GM23338 (cell line): ENCODE measurements at regions not wholly inside any gene's neighbourhood (a gene's known extent, or its start where the extent isn't known, plus 50 kb on each side); places are given as distances from the start of the nearest gene placed in this dataset.

Experiments used
- ATAC-seq: fragments of 200-7000 bp; cut with Tn5 transposase; 3 replicates; pipeline ENCODE4 v1.9.1; 2020
- DNase-seq: peaks from one replicate; pipeline ENCODE4 v3.0.0-alpha.2; 2015; ENCODE audit warnings: low spot score
- H2AFZ ChIP-seq: fragments of 200-600 bp; sonication (generic); 2 replicates; pipeline ENCODE4 v1.8.0; 2016; ENCODE audit warnings: antibody characterized with exemption, mild to moderate bottlenecking, moderate library complexity
- H3F3A ChIP-seq: fragments of 200-600 bp; sonication (generic); replicated peaks from 2 replicates; pipeline ENCODE4 v1.8.0; 2017; ENCODE audit warnings: antibody characterized with exemption, mixed run types, low read depth
- H3K27ac ChIP-seq: fragments of 200-600 bp; sonication (generic); 2 replicates; pipeline ENCODE4 v1.6.1; 2016; ENCODE audit warnings: low read depth
- H3K27me3 ChIP-seq: fragments of 200-600 bp; sonication (generic); 2 replicates; pipeline ENCODE4 v1.8.0; 2016; ENCODE audit warnings: mild to moderate bottlenecking, mixed run types, moderate library complexity; ENCODE audit not compliant: insufficient read depth
- H3K36me3 ChIP-seq: fragments of 200-600 bp; sonication (generic); 2 replicates; pipeline ENCODE4 v1.8.0; 2016; ENCODE audit warnings: mild to moderate bottlenecking; ENCODE audit not compliant: insufficient read depth
- H3K4me1 ChIP-seq: fragments of 200-600 bp; sonication (generic); 2 replicates; pipeline ENCODE4 v1.8.0; 2016; ENCODE audit warnings: mild to moderate bottlenecking, moderate library complexity; ENCODE audit not compliant: insufficient read depth
- H3K4me2 ChIP-seq: fragments of 200-600 bp; sonication (generic); 2 replicates; pipeline ENCODE4 v1.7.1; 2017; ENCODE audit warnings: mixed run types
- H3K4me3 ChIP-seq: fragments of 200-600 bp; sonication (generic); 2 replicates; pipeline ENCODE4 v1.6.1; 2016; ENCODE audit warnings: mixed run types
- H3K79me2 ChIP-seq: fragments of 200-600 bp; sonication (generic); replicated peaks from 2 replicates; pipeline ENCODE4 v1.8.0; 2017; ENCODE audit warnings: mild to moderate bottlenecking; ENCODE audit not compliant: insufficient read depth
- H3K9me2 ChIP-seq: fragments of 200-600 bp; sonication (generic); 2 replicates; pipeline ENCODE4 v1.8.0; 2017; ENCODE audit not compliant: insufficient read depth
- H4K20me1 ChIP-seq: fragments of 200-600 bp; sonication (generic); replicated peaks from 2 replicates; pipeline ENCODE4 v1.8.0; 2017; ENCODE audit warnings: mild to moderate bottlenecking; ENCODE audit not compliant: insufficient read depth
- H3K27ac Mint-ChIP-seq: 2 replicates; pipeline ENCODE4 v1.8.0; 2020; ENCODE audit warnings: inconsistent platforms, mild to moderate bottlenecking, moderate library complexity, mixed read lengths
- H3K27me3 Mint-ChIP-seq: 3 replicates; pipeline ENCODE4 v1.8.0; 2022; ENCODE audit warnings: low read depth, mild to moderate bottlenecking, moderate library complexity, mixed read lengths, inconsistent platforms; ENCODE audit not compliant: insufficient read depth, poor library complexity
- H3K36me3 Mint-ChIP-seq: 3 replicates; pipeline ENCODE4 v1.8.0; 2021; ENCODE audit warnings: low read depth, mild to moderate bottlenecking, inconsistent platforms, moderate library complexity, mixed read lengths
- H3K4me1 Mint-ChIP-seq: 3 replicates; pipeline ENCODE4 v1.8.0; 2020; ENCODE audit warnings: mild to moderate bottlenecking, inconsistent platforms, mixed read lengths
- H3K4me3 Mint-ChIP-seq: 3 replicates; pipeline ENCODE4 v1.8.0; 2021; ENCODE audit warnings: moderate library complexity, mild to moderate bottlenecking, inconsistent platforms, mixed read lengths
- H3K9me3 Mint-ChIP-seq: 3 replicates; pipeline ENCODE4 v1.8.0; 2020; ENCODE audit warnings: moderate library complexity, mild to moderate bottlenecking, inconsistent platforms, mixed read lengths
- CREB1 ChIP-seq: fragments of 250-450 bp; sonication (Bioruptor Pico); IDR thresholded peaks from 2 replicates; pipeline ENCODE4 v1.5.0; 2020; ENCODE audit warnings: low read depth, mild to moderate bottlenecking, moderate library complexity
- EZH2phosphoT487 ChIP-seq: fragments of 200-600 bp; sonication (generic); IDR thresholded peaks from one replicate; pipeline ENCODE4 v1.8.1; 2018; ENCODE audit warnings: antibody characterized with exemption; ENCODE audit not compliant: unreplicated experiment
- NANOG ChIP-seq: IDR thresholded peaks from 2 replicates; pipeline ENCODE4 v1.6.1; 2016; ENCODE audit warnings: antibody characterized with exemption, borderline replicate concordance
- POLR2AphosphoS5 ChIP-seq: IDR thresholded peaks from 2 replicates; pipeline ENCODE4 v1.6.1; 2016; ENCODE audit warnings: antibody characterized with exemption, low read depth
- STAT1 ChIP-seq: IDR thresholded peaks from one replicate; pipeline ENCODE4 v1.6.1; 2016; ENCODE audit warnings: antibody characterized with exemption; ENCODE audit not compliant: unreplicated experiment
- ZNF331 ChIP-seq: fragments of 250-450 bp; sonication (Bioruptor Pico); IDR thresholded peaks from 2 replicates; pipeline ENCODE4 v1.5.0; 2020; ENCODE audit warnings: low read depth, mild to moderate bottlenecking, moderate library complexity
- TF ChIP-seq, protein P1 (sequence below): IDR thresholded peaks from 2 replicates; pipeline ENCODE4 v1.6.1; 2016; ENCODE audit warnings: antibody characterized with exemption
- TF ChIP-seq, protein P2 (sequence below): IDR thresholded peaks from one replicate; pipeline ENCODE4 v1.6.1; 2018; ENCODE audit warnings: antibody characterized with exemption; ENCODE audit not compliant: unreplicated experiment

DNA sequence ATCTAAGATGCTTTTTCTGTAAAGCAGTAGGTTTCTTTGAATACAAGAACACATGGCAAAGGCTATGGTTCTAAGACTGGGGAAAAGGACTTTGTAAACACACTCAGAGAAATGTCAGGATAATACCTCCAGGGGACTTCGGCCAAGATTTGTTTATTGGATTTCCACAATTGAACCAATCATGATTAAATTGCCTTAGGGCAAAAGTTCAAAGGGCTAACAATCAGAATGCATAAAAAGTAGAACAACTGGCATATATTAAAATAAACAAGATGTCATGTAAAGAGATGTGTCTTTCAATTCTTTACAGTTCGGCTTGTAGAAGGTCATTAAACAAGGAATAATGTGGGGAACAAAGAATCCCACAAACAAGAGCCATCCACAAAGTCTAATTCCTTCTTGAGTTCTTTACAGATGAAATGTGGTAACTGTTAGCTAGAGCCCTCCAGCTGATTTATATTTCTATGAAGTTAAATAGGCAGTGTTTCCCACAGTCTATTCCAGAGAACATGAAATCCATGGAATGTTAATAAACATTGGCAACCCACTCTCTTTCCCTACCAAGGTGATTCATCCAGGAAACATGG is 565.5 kb downstream of the ZNF608 start:
- DNase-seq: no peak

DNA sequence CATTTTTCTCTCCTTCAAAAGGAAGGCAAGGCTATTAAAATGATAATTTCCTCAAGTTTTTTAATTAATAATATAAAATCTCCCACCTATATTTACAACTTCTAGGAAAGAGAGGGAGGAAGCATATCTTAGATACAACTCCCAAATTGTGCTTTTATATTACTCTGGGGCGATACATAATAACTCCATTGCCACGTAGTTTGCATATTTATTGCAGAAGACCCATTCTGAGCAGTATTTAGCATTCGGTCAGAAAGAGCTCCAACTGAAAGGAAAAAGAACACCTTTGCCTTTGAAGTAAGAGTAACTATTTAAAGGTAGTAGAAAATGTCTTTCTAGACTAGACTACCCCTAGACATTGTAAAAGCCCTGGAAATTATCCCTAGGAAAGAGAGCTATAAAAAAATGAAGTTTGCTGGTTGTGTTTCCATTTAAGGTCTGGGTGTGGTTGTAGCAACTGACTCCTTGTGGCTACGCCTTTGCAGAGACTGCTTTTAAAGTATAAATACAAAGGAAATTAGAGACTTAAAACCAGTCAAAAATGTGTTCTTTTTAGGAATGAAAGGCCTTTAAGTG is 566.1 kb downstream of the ZNF608 start:
- Mint-ChIP-seq H3K9me3 (peaks cover 19% of the 10 kb centered on the region), H3K36me3 (peaks cover 22% of the 10 kb centered on the region; the same call in 2 of the 3 replicates), H3K27me3 (no peaks in the 10 kb centered on the region), H3K4me3 (no peak overlapping the region), H3K27ac (no peak overlapping the region), H3K4me1 (no peaks in the 10 kb centered on the region)
- no peaks in the 10 kb centered on the region for H3K79me2 ChIP-seq
- no peaks in the 10 kb centered on the region for H3K27me3 ChIP-seq
- DNase-seq: no peak
- H4K20me1 ChIP-seq: no peaks in the 10 kb centered on the region
- H3K27ac ChIP-seq: no peak overlapping the region
- H3K4me1 ChIP-seq: peaks cover 9% of the 10 kb centered on the region; the same call in 1 of the 2 replicates
- no peaks in the 10 kb centered on the region for H3K36me3 ChIP-seq
- no peaks in the 10 kb centered on the region; the same call in 1 of the 2 replicates for H3K9me2 ChIP-seq
- ATAC-seq: no peak
- peak overlapping the region; percentile 48; the same call in 1 of the 2 replicates for H2AFZ ChIP-seq
- H3F3A ChIP-seq: no peaks in the 10 kb centered on the region
- H3K4me3 ChIP-seq: no peak overlapping the region
- H3K4me2 ChIP-seq: no peak overlapping the region
- no peak for TF ChIP-seq POLR2AphosphoS5
- TF ChIP-seq EZH2phosphoT487: no peak
- TF ChIP-seq, protein P1, sequence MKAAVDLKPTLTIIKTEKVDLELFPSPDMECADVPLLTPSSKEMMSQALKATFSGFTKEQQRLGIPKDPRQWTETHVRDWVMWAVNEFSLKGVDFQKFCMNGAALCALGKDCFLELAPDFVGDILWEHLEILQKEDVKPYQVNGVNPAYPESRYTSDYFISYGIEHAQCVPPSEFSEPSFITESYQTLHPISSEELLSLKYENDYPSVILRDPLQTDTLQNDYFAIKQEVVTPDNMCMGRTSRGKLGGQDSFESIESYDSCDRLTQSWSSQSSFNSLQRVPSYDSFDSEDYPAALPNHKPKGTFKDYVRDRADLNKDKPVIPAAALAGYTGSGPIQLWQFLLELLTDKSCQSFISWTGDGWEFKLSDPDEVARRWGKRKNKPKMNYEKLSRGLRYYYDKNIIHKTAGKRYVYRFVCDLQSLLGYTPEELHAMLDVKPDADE: no peak
- TF ChIP-seq CREB1 (CRISPR knock-in tag): no peak
- TF ChIP-seq ZNF331 (CRISPR knock-in tag): no peak
- no peak for TF ChIP-seq NANOG

More for the DNA sequence above, 565.5 kb downstream of the ZNF608 start:
- no peaks in the 10 kb centered on the region for H3K4me1 Mint-ChIP-seq
- ATAC-seq: no peak
- no peak overlapping the region for H3K27ac ChIP-seq
- H3K4me2 ChIP-seq: no peak overlapping the region
- no peak for TF ChIP-seq ZNF331 (CRISPR knock-in tag)
- TF ChIP-seq, protein P2, sequence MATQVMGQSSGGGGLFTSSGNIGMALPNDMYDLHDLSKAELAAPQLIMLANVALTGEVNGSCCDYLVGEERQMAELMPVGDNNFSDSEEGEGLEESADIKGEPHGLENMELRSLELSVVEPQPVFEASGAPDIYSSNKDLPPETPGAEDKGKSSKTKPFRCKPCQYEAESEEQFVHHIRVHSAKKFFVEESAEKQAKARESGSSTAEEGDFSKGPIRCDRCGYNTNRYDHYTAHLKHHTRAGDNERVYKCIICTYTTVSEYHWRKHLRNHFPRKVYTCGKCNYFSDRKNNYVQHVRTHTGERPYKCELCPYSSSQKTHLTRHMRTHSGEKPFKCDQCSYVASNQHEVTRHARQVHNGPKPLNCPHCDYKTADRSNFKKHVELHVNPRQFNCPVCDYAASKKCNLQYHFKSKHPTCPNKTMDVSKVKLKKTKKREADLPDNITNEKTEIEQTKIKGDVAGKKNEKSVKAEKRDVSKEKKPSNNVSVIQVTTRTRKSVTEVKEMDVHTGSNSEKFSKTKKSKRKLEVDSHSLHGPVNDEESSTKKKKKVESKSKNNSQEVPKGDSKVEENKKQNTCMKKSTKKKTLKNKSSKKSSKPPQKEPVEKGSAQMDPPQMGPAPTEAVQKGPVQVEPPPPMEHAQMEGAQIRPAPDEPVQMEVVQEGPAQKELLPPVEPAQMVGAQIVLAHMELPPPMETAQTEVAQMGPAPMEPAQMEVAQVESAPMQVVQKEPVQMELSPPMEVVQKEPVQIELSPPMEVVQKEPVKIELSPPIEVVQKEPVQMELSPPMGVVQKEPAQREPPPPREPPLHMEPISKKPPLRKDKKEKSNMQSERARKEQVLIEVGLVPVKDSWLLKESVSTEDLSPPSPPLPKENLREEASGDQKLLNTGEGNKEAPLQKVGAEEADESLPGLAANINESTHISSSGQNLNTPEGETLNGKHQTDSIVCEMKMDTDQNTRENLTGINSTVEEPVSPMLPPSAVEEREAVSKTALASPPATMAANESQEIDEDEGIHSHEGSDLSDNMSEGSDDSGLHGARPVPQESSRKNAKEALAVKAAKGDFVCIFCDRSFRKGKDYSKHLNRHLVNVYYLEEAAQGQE: no peak
- TF ChIP-seq STAT1: no peak
- no peak for TF ChIP-seq CREB1 (CRISPR knock-in tag)
- peaks cover 19% of the 10 kb centered on the region for H3K9me3 Mint-ChIP-seq
- H3K36me3 Mint-ChIP-seq: peaks cover 21% of the 10 kb centered on the region; the same call in 2 of the 3 replicates
- H3K27me3 ChIP-seq: no peaks in the 10 kb centered on the region
- peaks cover 9% of the 10 kb centered on the region; the same call in 1 of the 2 replicates for H3K4me1 ChIP-seq
- H3K9me2 ChIP-seq: no peaks in the 10 kb centered on the region; the same call in 1 of the 2 replicates
- no peak overlapping the region for H3K4me3 ChIP-seq
- no peaks in the 10 kb centered on the region for H3K27me3 Mint-ChIP-seq
- H3K79me2 ChIP-seq: no peaks in the 10 kb centered on the region
- H4K20me1 ChIP-seq: no peaks in the 10 kb centered on the region
- no peak overlapping the region for H3K4me3 Mint-ChIP-seq
- peak overlapping the region; percentile 48; the same call in 1 of the 2 replicates for H2AFZ ChIP-seq
- H3K36me3 ChIP-seq: no peaks in the 10 kb centered on the region
- no peaks in the 10 kb centered on the region for H3F3A ChIP-seq
- H3K27ac Mint-ChIP-seq: no peak overlapping the region
